Liver (tissue), 8 donors: ENCODE measurements at regions not wholly inside any gene's neighbourhood (a gene's known extent, or its start where the extent isn't known, plus 50 kb on each side); places are given as distances from the start of the nearest gene placed in this dataset.
A peak's percentile ranks its signal among the peaks of the same experiment; 100 is the strongest.
"Not testable (repeated sequence)": the region's sequence is repeated elsewhere in the genome, so short reads cannot be mapped to it uniquely, and the experiment has no call there.

Source experiments
- DNase-seq: peaks from one replicate; pipeline ENCODE4 v3.0.0-alpha.2; 2017; ENCODE audit warnings: low spot score
- H3K27ac ChIP-seq, 2 donors: one replicate each; pipeline ENCODE4 v1.7.0; 2013; ENCODE audit warnings: inconsistent platforms in 2 of 2, low read length in 2 of 2, control low read depth in 1 of 2, low read depth in 1 of 2, mild to moderate bottlenecking in 1 of 2
- H3K27me3 ChIP-seq, 4 donors: one replicate each; pipeline versions ENCODE4 v1.6.1 to v1.7.0; 2013; ENCODE audit warnings: low read length in 3 of 4, inconsistent platforms in 1 of 4, mild to moderate bottlenecking in 1 of 4, moderate library complexity in 1 of 4; ENCODE audit not compliant: control insufficient read depth in 4 of 4, insufficient read depth in 4 of 4
- H3K36me3 ChIP-seq, 4 donors: one replicate each; pipeline versions ENCODE4 v1.6.1 to v1.7.0; 2013; ENCODE audit warnings: low read length in 3 of 4, mild to moderate bottlenecking in 3 of 4, low read depth in 1 of 4, moderate library complexity in 1 of 4; ENCODE audit not compliant: control insufficient read depth in 4 of 4, insufficient read depth in 3 of 4
- H3K4me1 ChIP-seq, 4 donors: one replicate each; pipeline versions ENCODE4 v1.6.1 to v1.7.0; 2013; ENCODE audit warnings: low read length in 3 of 4, mild to moderate bottlenecking in 3 of 4, moderate library complexity in 1 of 4; ENCODE audit not compliant: control insufficient read depth in 4 of 4, insufficient read depth in 4 of 4
- H3K4me3 ChIP-seq, 3 donors: one replicate each; pipeline versions ENCODE4 v1.6.1 to v1.7.0; 2013; ENCODE audit warnings: low read length in 3 of 3, control low read depth in 1 of 3, low read depth in 1 of 3, mild to moderate bottlenecking in 1 of 3
- H3K9ac ChIP-seq, 2 donors: one replicate each; pipeline ENCODE4 v1.7.0; 2013; ENCODE audit warnings: low read length in 2 of 2, mild to moderate bottlenecking in 2 of 2, moderate library complexity in 2 of 2, control low read depth in 1 of 2, low read depth in 1 of 2
- H3K9me3 ChIP-seq, 4 donors: one replicate each; pipeline versions ENCODE4 v1.6.1 to v1.7.0; 2013; ENCODE audit warnings: low read length in 3 of 4; ENCODE audit not compliant: control insufficient read depth in 4 of 4
- ATF3 ChIP-seq: IDR thresholded peaks from 2 replicates; pipeline ENCODE4 v1.6.1; 2016; ENCODE audit warnings: antibody characterized with exemption
- CTCF ChIP-seq: fragments of 150-350 bp; IDR thresholded peaks from 2 replicates; pipeline ENCODE4 v1.5.1; 2017; ENCODE audit warnings: improper control_type of control experiment, low read depth, low read length; ENCODE audit not compliant: missing input control
- EGR1 ChIP-seq, 2 donors: IDR thresholded peaks; 2 replicates each; pipeline ENCODE4 v1.6.1; 2016 to 2018; ENCODE audit warnings: antibody characterized with exemption in 2 of 2, low read depth in 2 of 2
- FOXA1 ChIP-seq: IDR thresholded peaks from 2 replicates; pipeline ENCODE4 v1.6.1; 2016; ENCODE audit warnings: antibody characterized with exemption
- FOXA2 ChIP-seq: IDR thresholded peaks from 2 replicates; pipeline ENCODE4 v1.6.1; 2016; ENCODE audit warnings: antibody characterized with exemption
- GABPA ChIP-seq, 2 donors: IDR thresholded peaks in 1 of 2; conservative IDR thresholded peaks in 1 of 2; 2 replicates each; pipeline ENCODE4 v1.6.1; 2016; ENCODE audit warnings: antibody characterized with exemption in 2 of 2, mild to moderate bottlenecking in 1 of 2, moderate library complexity in 1 of 2
- HNF4A ChIP-seq, 2 donors: conservative IDR thresholded peaks; 2 replicates each; pipeline ENCODE4 v1.6.1; 2016; ENCODE audit warnings: antibody characterized with exemption in 2 of 2, mild to moderate bottlenecking in 2 of 2
- HNF4G ChIP-seq: IDR thresholded peaks from 2 replicates; pipeline ENCODE4 v1.6.1; 2016; ENCODE audit warnings: antibody characterized with exemption
- JUND ChIP-seq, 2 donors: IDR thresholded peaks; 2 replicates each; pipeline ENCODE4 v1.6.1; 2016; ENCODE audit warnings: antibody characterized with exemption in 2 of 2
- MAX ChIP-seq: IDR thresholded peaks from 2 replicates; pipeline ENCODE4 v1.6.1; 2016; ENCODE audit warnings: antibody characterized with exemption
- NR2F2 ChIP-seq: IDR thresholded peaks from 2 replicates; pipeline ENCODE4 v1.6.1; 2016; ENCODE audit warnings: antibody characterized with exemption
- RAD21 ChIP-seq, 2 donors: IDR thresholded peaks; 2 replicates each; pipeline ENCODE4 v1.6.1; 2016; ENCODE audit warnings: antibody characterized with exemption in 2 of 2, mild to moderate bottlenecking in 2 of 2
- REST ChIP-seq: IDR thresholded peaks from 2 replicates; pipeline ENCODE4 v1.6.1; 2016; ENCODE audit warnings: antibody characterized with exemption, mild to moderate bottlenecking
- RXRA ChIP-seq, 2 donors: IDR thresholded peaks; 2 replicates each; pipeline ENCODE4 v1.6.1; 2017 to 2018; ENCODE audit warnings: antibody characterized with exemption in 2 of 2, mild to moderate bottlenecking in 1 of 2
- SP1 ChIP-seq: IDR thresholded peaks from 2 replicates; pipeline ENCODE4 v1.6.1; 2018; ENCODE audit warnings: antibody characterized with exemption, mild to moderate bottlenecking
- TAF1 ChIP-seq: conservative IDR thresholded peaks from 2 replicates; pipeline ENCODE4 v1.6.1; 2016; ENCODE audit warnings: antibody characterized with exemption, mild to moderate bottlenecking
- YY1 ChIP-seq: IDR thresholded peaks from 2 replicates; pipeline ENCODE4 v1.6.1; 2016; ENCODE audit warnings: antibody characterized with exemption, mild to moderate bottlenecking
- ZBTB33 ChIP-seq: IDR thresholded peaks from 2 replicates; pipeline ENCODE4 v1.6.1; 2016; ENCODE audit warnings: antibody characterized with exemption
- WGBS: extraction: QIAGEN DNeasy Blood & Tissue Kit; methylation state at CpG from one replicate; pipeline ENCODE4 v1.1.7; 2013; 5-methylcytosine and 5-hydroxymethylcytosine counted together
- donor health status: healthy.
- donor health status: healthy.
- donor health status: healthy.
- donor health status: healthy.
- donor health status: healthy.

GRCh38 chr20:17891131-17891530 lies 77.5 kb downstream of the SNX5 start:
- H3K9me3 ChIP-seq, H3K36me3 ChIP-seq, H3K27me3 ChIP-seq, H3K27ac ChIP-seq, DNase-seq, H3K9ac ChIP-seq, H3K4me3 ChIP-seq: not testable (repeated sequence)
- 87% methylated on average over 4 of the region's 4 CpGs for WGBS
- H3K4me1 ChIP-seq: peaks cover 0 to 27% (median 6%) of the 10 kb centered on the region in 4 donors

GRCh38 chr20:17890330-17890729 lies 78.3 kb downstream of the SNX5 start:
- H3K27ac ChIP-seq: no peak overlapping the region
- TF ChIP-seq JUND (IDR thresholded peaks at IDR 0.05): no peak
- no peak for TF ChIP-seq MAX
- no peak for TF ChIP-seq EGR1 (IDR thresholded peaks at IDR 0.05; ENCODE audit: low read depth in 2 of 2)
- no peak for TF ChIP-seq RAD21 (IDR thresholded peaks at IDR 0.05)
- TF ChIP-seq FOXA1: no peak
- TF ChIP-seq HNF4G: no peak
- TF ChIP-seq NR2F2: no peak
- TF ChIP-seq HNF4A (conservative IDR thresholded peaks at IDR 0.05): no peak
- TF ChIP-seq YY1: no peak
- no peak for TF ChIP-seq FOXA2
- TF ChIP-seq GABPA (IDR thresholded peaks at IDR 0.05 in 1 of 2, conservative IDR thresholded peaks at IDR 0.05 in 1 of 2): no peak
- no peak for TF ChIP-seq CTCF
- WGBS: 97% methylated on average over 3 of the region's 3 CpGs

GRCh38 chr20:17889226-17889625 lies 79.4 kb downstream of the SNX5 start:
- Histone ChIP-seq H3K36me3 (no peaks in the 10 kb centered on the region), H3K4me1 (peaks cover 4 to 30% (median 17%) of the 10 kb centered on the region in 4 donors), H3K9ac (no peak overlapping the region), H3K27ac (peak overlapping the region; percentile 6 to 51), H3K27me3 (no peaks in the 10 kb centered on the region), H3K9me3 (peaks cover 2 to 6% (median 3%) of the 10 kb centered on the region in 4 donors), H3K4me3 (no peak overlapping the region)
- DNase-seq: no peak
- 34% methylated on average over 1 of the region's 1 CpG for WGBS
- TF ChIP-seq HNF4A (conservative IDR thresholded peaks at IDR 0.05): peak; percentile 61 to 69
- no peak for TF ChIP-seq HNF4G
- no peak for TF ChIP-seq TAF1
- peak; percentile 36 to 62 for TF ChIP-seq RXRA (IDR thresholded peaks at IDR 0.05)
- TF ChIP-seq FOXA1: peak; percentile 23
- TF ChIP-seq REST: no peak
- no peak for TF ChIP-seq ATF3
- peak; percentile 53 for TF ChIP-seq CTCF
- peak in 1 of 2 donors; percentile 13 for TF ChIP-seq JUND (IDR thresholded peaks at IDR 0.05)
- no peak for TF ChIP-seq FOXA2
- peak; percentile 44 for TF ChIP-seq SP1
- peak; percentile 6 for TF ChIP-seq MAX
- no peak for TF ChIP-seq ZBTB33
- peak; percentile 91 to 94 for TF ChIP-seq RAD21 (IDR thresholded peaks at IDR 0.05)

More at GRCh38 chr20:17890330-17890729, 78.3 kb downstream of the SNX5 start:
- Histone ChIP-seq H3K27me3 (no peaks in the 10 kb centered on the region), H3K4me1 (peaks cover 3 to 26% (median 7%) of the 10 kb centered on the region in 4 donors), H3K4me3 (no peak overlapping the region), H3K9me3 (peaks cover 2 to 6% (median 3%) of the 10 kb centered on the region in 4 donors), H3K36me3 (no peaks in the 10 kb centered on the region), H3K9ac (no peak overlapping the region)
- no peak for DNase-seq
